Endodermal cell (in vitro differentiated cells): ENCODE measurements at regions not wholly inside any gene's neighbourhood (a gene's known extent, or its start where the extent isn't known, plus 50 kb on each side); places are given as distances from the start of the nearest gene placed in this dataset.

Source experiments
- DNase-seq: peaks from one replicate; pipeline ENCODE4 v3.0.0-alpha.2; 2017
- H3K27ac ChIP-seq: 2 replicates; pipeline ENCODE4 v1.5.1; 2013; ENCODE audit warnings: mild to moderate bottlenecking, low read depth, low read length, moderate library complexity
- H3K27me3 ChIP-seq: 2 replicates; pipeline ENCODE4 v1.6.1; 2013; ENCODE audit warnings: mild to moderate bottlenecking, low read length, moderate library complexity; ENCODE audit not compliant: insufficient read depth, control insufficient read depth, poor library complexity, severe bottlenecking
- H3K36me3 ChIP-seq: 2 replicates; pipeline ENCODE4 v1.7.0; 2013; ENCODE audit warnings: mild to moderate bottlenecking, low read length, moderate library complexity; ENCODE audit not compliant: control insufficient read depth, insufficient read depth
- H3K4me1 ChIP-seq: one replicate; pipeline ENCODE4 v1.7.0; 2013; ENCODE audit warnings: low read length; ENCODE audit not compliant: control insufficient read depth, insufficient read depth
- H3K4me3 ChIP-seq: 2 replicates; pipeline ENCODE4 v1.5.1; 2013; ENCODE audit warnings: mild to moderate bottlenecking, low read length, moderate library complexity
- H3K9ac ChIP-seq: 2 replicates; pipeline ENCODE4 v1.6.1; 2013; ENCODE audit warnings: mild to moderate bottlenecking, low read length, moderate library complexity; ENCODE audit not compliant: poor library complexity, severe bottlenecking; ENCODE audit errors: extremely low read depth
- H3K9me3 ChIP-seq: 2 replicates; pipeline ENCODE4 v1.6.1; 2013; ENCODE audit warnings: mild to moderate bottlenecking, low read length, moderate library complexity; ENCODE audit not compliant: control insufficient read depth
- H3K27ac Mint-ChIP-seq: 2 replicates; pipeline ENCODE4 v1.8.0; 2020; ENCODE audit warnings: mixed read lengths
- H3K27me3 Mint-ChIP-seq: 2 replicates; pipeline ENCODE4 v1.8.0; 2021; ENCODE audit warnings: mild to moderate bottlenecking, mixed read lengths; ENCODE audit not compliant: insufficient read depth
- H3K36me3 Mint-ChIP-seq: 2 replicates; pipeline ENCODE4 v1.8.0; 2020; ENCODE audit warnings: low read depth, mixed read lengths
- H3K4me1 Mint-ChIP-seq: 2 replicates; pipeline ENCODE4 v1.8.0; 2020; ENCODE audit warnings: mixed read lengths
- H3K4me3 Mint-ChIP-seq: 2 replicates; pipeline ENCODE4 v1.8.0; 2020; ENCODE audit warnings: mild to moderate bottlenecking, moderate library complexity, mixed read lengths
- H3K9me3 Mint-ChIP-seq: 2 replicates; pipeline ENCODE4 v1.8.0; 2020; ENCODE audit warnings: mild to moderate bottlenecking, mixed read lengths
- WGBS, 2 experiments: methylation state at CpG; one replicate each; pipeline versions ENCODE4 v1.1.5 to v1.1.7; 2013; ENCODE audit warnings: missing lambda C conversion rate in 2 of 2, mixed read lengths in 1 of 2; ENCODE audit not compliant: insufficient coverage in 1 of 2, insufficient read length in 1 of 2; 5-methylcytosine and 5-hydroxymethylcytosine counted together
- TF ChIP-seq, protein P1 (sequence below): fragments of 200-600 bp; sonication (generic); conservative IDR thresholded peaks from 2 replicates; pipeline ENCODE4 v1.5.0; 2021; ENCODE audit warnings: antibody characterized with exemption, mild to moderate bottlenecking

- H3K27me3 Mint-ChIP-seq: no peaks in the 10 kb centered on the region
- TF ChIP-seq, protein P1, sequence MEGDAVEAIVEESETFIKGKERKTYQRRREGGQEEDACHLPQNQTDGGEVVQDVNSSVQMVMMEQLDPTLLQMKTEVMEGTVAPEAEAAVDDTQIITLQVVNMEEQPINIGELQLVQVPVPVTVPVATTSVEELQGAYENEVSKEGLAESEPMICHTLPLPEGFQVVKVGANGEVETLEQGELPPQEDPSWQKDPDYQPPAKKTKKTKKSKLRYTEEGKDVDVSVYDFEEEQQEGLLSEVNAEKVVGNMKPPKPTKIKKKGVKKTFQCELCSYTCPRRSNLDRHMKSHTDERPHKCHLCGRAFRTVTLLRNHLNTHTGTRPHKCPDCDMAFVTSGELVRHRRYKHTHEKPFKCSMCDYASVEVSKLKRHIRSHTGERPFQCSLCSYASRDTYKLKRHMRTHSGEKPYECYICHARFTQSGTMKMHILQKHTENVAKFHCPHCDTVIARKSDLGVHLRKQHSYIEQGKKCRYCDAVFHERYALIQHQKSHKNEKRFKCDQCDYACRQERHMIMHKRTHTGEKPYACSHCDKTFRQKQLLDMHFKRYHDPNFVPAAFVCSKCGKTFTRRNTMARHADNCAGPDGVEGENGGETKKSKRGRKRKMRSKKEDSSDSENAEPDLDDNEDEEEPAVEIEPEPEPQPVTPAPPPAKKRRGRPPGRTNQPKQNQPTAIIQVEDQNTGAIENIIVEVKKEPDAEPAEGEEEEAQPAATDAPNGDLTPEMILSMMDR: no peak
- H3K9me3 Mint-ChIP-seq: no peaks in the 10 kb centered on the region
- no peak overlapping the region for H3K4me3 ChIP-seq
- WGBS, 2 experiments: 85 to 96% methylated on average over 5 to 8 of the region's 8 CpGs
- no peak overlapping the region for H3K9ac ChIP-seq
- H3K27me3 ChIP-seq: no peaks in the 10 kb centered on the region
- H3K36me3 Mint-ChIP-seq: no peaks in the 10 kb centered on the region
- no peak overlapping the region for H3K27ac Mint-ChIP-seq
- no peak for DNase-seq
- no peak overlapping the region for H3K27ac ChIP-seq
- H3K36me3 ChIP-seq: no peaks in the 10 kb centered on the region
- no peaks in the 10 kb centered on the region for H3K4me1 ChIP-seq
- H3K4me1 Mint-ChIP-seq: peaks cover 4% of the 10 kb centered on the region
- no peak overlapping the region for H3K4me3 Mint-ChIP-seq
- H3K9me3 ChIP-seq: no peaks in the 10 kb centered on the region
These were observed 223.2 kb upstream of the THBS1 start for GRCh38 chr15:39357480-39358268.

- no peaks in the 10 kb centered on the region for H3K9me3 Mint-ChIP-seq
- no peaks in the 10 kb centered on the region for H3K36me3 Mint-ChIP-seq
- H3K4me1 Mint-ChIP-seq: no peaks in the 10 kb centered on the region
- H3K4me3 Mint-ChIP-seq: no peak overlapping the region
- Histone ChIP-seq H3K27ac (no peak overlapping the region), H3K4me1 (no peaks in the 10 kb centered on the region), H3K4me3 (no peak overlapping the region), H3K9ac (no peak overlapping the region), H3K9me3 (no peaks in the 10 kb centered on the region), H3K36me3 (no peaks in the 10 kb centered on the region), H3K27me3 (no peaks in the 10 kb centered on the region)
- TF ChIP-seq, protein P1: no peak
- DNase-seq: no peak
- 89% methylated on average over 3 of the region's 3 CpGs; no CpG with 5 or more reads in 1 of the 2 experiments for WGBS, 2 experiments
- no peaks in the 10 kb centered on the region for H3K27me3 Mint-ChIP-seq
- no peak overlapping the region for H3K27ac Mint-ChIP-seq
These were observed 222.3 kb upstream of the THBS1 start for GRCh38 chr15:39358441-39359041.

DNA sequence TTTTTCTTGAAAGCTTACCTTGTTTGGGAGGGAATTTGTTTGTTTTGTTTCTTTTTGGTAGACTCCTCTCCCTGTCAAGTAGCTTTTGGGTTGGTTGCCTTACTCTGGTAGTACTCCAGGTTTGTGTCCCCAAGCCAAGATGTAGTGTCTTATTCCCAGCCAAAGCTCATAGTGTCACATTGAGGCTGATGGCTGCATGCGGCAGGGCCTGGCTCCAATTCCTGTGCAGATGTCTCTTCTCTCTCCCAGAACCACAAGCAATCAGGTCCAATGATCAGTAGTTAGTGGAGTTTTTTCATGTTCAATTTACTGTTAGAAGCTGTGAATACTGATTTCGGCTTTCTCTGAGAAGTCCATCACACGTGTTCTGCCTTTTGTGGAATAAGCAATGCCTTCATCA lies 221.1 kb upstream of the THBS1 start:
- no peaks in the 10 kb centered on the region for H3K4me1 ChIP-seq
- Mint-ChIP-seq H3K36me3 (no peaks in the 10 kb centered on the region), H3K27ac (no peak overlapping the region), H3K4me1 (no peaks in the 10 kb centered on the region), H3K27me3 (no peaks in the 10 kb centered on the region), H3K4me3 (no peak overlapping the region), H3K9me3 (no peaks in the 10 kb centered on the region)
- no peak for DNase-seq
- H3K27me3 ChIP-seq: no peaks in the 10 kb centered on the region
- WGBS, 2 experiments: 71 to 79% methylated on average over 2 to 3 of the region's 3 CpGs
- no peak overlapping the region for H3K4me3 ChIP-seq
- H3K9me3 ChIP-seq: no peaks in the 10 kb centered on the region
- no peak overlapping the region for H3K9ac ChIP-seq
- H3K36me3 ChIP-seq: no peaks in the 10 kb centered on the region
- no peak overlapping the region for H3K27ac ChIP-seq
- TF ChIP-seq, protein P1: no peak
